Endometrium (tissue), 2 donors: ENCODE measurements at regions not wholly inside any gene's neighbourhood (a gene's known extent, or its start where the extent isn't known, plus 50 kb on each side); places are given as distances from the start of the nearest gene placed in this dataset.
"Not testable (repeated sequence)": the region's sequence is repeated elsewhere in the genome, so short reads cannot be mapped to it uniquely, and the experiment has no call there.

Experiments used
- FAIRE-seq: peaks from 2 replicates; lab custom pipeline; 2012; peaks lifted over from hg19 to GRCh38; lab: Jason Lieb, UNC
- donor health status: control.
- donor health status: control.

DNA sequence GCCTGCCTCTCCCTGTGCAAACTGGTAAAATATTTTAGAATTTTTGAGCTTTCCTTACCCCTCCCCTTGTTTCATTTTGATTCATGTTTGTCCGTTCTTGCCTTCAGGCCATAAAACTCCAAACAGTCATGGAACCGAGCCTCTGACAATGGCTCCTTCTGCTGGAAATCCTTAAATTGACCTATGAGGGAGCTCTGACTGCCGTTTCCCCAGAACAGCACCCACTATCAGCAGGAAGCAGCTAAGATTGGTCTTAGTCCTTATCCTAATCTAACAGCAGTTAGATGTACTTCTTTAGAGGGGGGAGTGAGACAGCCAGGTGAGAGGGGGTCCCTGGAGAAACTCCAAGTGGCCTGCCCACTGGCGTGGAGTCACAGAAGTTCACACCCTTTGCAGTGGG is 106.7 kb downstream of the FAM174A start:
- FAIRE-seq: no peak

DNA sequence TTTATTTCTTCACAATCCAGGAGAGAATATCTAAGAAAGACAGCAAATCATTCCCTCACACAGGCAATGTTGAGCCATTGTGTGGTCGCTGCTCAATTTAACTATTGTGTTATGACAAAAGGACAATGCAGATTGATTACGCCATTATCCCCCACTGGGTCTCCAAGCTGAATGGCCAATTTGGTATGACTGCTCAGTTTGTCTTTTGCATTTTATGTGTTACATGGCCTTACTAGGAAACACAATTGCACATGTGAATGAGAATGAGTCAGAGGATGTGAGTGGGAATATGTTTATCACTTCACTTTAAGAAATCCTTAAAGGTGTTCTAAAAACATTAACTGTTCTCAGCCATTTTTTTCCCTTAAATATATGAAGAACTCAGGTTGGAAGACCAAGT is 108.3 kb downstream of the FAM174A start:
- FAIRE-seq: no peak

DNA sequence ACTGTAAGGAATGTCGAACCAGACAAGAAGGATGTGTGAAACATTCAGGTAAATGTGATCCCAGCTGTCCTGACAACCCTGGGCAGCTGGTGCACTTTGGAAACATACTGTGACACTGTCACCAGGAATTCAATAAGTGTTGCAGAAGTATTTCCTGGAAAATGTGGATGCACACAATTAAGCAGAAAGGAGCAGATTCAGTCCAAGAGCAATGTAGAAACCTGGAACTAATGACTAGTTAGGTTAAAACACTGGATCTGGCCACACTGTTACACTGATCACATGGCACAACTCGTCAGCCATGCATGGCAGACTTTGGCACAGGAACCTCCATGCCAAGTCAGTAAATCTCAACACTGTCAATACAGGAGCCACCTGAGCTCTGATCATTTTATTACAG is 109.0 kb downstream of the FAM174A start:
- FAIRE-seq: no peak

DNA sequence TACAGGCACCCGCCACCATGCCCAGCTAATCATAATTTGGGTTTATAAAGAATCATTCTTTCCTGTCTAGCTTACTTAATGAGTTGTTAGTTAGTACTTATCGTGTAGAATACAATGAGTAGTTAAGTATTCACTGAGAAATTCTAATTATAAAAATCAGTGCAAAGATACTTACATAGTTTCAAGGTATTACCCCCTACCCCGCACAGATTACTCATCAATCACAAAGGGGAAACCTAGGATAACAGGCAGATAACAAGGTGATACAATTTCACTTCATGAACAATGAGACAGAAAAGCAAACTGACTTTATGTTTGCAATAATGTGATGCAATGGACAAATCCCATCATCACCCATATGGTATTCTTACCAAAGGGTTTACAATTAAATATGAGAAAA is 109.6 kb downstream of the FAM174A start:
- no peak for FAIRE-seq

- no peak for FAIRE-seq
Observed at GRCh38 chr5:100646011-100646410, 110.8 kb downstream of the FAM174A start.

- no peak for FAIRE-seq
Observed at GRCh38 chr5:100646691-100647090, 111.5 kb downstream of the FAM174A start.

- FAIRE-seq: no peak
Observed at GRCh38 chr5:100647461-100648230, 112.5 kb downstream of the FAM174A start.

- FAIRE-seq: no peak
Observed at GRCh38 chr5:100654895-100655294, 119.7 kb downstream of the FAM174A start.

DNA sequence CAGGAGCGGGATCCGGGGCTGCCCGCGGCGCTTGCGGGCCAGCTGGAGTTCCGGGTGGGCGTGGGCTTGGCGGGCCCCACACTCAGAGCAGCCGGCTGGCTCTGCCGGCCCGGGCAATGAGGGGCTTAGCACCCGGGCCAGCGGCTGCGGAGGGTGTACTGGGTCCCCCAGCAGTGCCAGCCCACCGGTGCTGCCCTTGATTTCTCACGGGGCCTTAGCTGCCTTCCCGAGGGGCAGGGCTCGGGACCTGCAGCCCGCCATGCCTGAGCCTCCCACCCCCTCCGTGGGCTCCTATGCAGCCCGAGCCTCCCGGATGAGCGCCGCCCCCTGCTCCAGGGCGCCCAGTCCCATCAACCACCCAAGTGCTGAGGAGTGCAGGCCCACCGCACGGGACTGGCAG is 121.6 kb downstream of the FAM174A start:
- not testable (repeated sequence) for FAIRE-seq

- no peak for FAIRE-seq
Observed at GRCh38 chr5:100659080-100659795, 124.1 kb downstream of the FAM174A start.

DNA sequence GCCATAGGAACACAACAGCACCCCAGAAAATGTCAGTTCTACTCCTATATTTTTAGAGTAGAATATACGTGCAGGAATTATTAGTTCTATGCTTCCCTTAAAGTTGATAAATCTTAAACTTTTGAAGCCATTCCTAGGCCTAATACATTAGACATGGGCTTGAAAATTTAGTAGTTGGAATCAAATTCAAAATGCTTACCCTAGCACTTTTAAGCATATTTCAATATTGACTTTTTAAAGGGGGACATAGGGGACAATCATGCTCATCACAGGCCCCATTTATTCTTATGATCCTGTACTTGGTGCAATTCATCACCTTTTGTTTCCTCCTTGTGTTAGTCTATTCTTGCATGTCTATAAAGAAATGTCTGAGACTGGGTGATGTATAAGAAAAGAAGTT is 129.0 kb downstream of the FAM174A start:
- no peak for FAIRE-seq

DNA sequence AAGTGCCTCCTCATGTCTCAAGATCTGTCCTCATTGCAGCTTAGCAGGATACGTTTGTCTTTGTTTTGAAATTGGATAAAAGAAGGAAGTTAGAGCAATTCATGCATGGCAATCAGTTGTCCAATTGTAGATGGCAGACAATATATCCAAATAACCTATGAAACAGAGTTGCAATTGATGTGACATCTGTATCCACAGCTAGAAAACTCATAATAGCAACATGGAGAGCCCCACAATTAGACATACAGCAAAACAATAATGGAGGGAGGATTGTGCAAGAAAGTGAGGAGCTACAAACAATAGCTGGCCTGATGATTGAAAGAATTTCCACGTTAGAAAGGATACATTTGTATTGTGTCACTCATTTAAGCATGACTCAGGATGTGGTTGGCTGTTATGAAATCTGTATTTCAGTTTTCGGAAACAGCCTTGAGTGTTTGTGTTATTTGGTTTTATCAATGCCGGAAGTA is 132.0 kb downstream of the FAM174A start:
- no peak for FAIRE-seq

GRCh38 chr5:100668511-100668910 is 133.3 kb downstream of the FAM174A start:
- no peak for FAIRE-seq

DNA sequence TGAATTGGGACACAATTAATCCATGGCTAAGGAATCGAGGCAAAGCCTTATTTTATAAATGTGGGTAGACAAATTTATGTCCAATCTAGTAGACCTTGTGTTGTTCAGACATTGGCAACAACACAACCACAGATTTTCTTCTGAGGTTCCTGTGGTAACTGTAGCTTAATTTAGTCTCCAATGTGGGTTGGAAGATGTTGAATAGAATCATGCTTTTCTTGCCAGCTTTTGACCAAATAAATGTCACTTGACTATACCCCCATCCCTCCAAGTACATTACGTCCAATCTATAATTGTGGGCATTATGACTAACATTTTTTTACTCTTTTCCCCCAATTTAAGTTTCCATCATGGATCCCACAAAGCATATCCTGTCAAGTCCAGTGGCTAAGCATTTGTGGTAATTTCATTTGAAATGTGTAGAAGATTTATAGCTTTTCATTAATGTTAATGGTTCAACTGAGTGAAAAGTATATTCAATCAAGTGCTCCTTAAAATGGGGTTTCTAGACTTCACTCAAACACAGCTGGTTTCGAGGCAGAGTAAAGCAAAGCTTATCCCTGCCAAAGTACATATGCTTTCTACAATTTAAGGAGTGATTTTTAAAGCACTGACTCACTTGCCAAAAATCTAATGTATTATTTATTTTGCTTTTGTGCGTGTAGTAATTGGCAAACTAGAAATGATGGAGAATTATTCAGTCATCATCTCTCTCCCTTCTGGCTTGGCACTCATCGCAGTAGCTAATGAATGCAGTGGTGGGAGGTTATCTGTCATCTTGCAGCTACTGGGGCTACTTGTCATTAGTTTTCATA is 141.8 kb downstream of the FAM174A start:
- FAIRE-seq: no peak

DNA sequence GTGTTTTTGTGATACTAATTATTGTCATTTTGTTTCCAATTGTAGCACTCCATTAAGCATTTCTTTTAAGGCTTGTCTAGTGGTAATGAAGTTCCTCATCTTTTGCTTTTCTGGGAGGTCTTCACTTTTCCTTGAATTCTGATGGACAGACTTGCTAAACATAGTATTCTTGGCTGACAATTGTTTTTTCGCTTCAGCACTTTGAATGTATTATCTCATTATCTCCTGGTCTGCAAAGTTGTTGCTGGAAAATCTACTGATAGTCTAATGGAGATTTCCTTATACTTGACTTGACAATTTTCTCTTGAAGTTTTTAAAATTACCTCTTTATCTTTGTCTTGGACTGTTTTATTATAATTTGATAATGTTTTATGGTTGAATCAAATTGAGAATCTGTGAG is 147.5 kb downstream of the FAM174A start:
- no peak for FAIRE-seq

- no peak for FAIRE-seq
Observed at GRCh38 chr5:100683881-100684280, 148.7 kb downstream of the FAM174A start.

DNA sequence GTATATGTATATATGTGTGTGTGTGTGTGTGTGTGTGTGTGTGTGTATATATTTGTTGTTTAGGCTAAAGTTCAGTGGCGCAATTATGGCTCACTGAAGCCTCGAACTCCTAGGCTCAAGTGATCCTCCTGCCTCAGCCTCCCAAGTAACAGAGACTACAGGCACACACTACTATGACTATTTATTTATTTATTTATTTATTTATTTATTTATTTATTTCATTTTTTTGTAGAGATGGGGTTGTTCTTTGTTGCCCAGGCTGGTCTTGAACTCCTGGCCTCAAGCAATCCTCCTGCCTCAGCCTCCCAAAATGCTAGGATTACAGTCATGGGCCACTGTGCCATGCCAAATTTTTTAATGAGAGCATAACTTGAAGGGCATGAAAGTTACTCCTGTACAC is 149.9 kb downstream of the FAM174A start:
- FAIRE-seq: not testable (repeated sequence)

DNA sequence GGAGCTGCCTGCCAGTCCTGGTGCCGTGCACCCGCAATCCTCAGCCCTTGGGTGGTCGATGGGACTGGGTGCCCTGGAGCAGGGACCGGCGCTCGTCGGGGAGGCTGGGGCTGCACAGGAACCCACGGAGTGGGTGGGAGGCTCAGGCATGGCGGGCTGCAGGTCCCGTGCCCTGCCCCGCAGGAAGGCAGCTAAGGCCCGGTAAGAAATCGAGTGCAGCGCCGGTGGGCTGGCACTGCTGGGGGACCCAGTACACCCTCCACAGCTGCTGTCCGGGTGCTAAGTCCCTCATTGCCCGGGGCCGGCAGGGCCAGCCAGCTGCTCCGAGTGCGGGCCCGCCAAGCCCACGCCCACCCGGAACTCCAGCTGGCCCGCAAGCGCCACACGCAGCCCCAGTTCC is 153.7 kb downstream of the FAM174A start:
- not testable (repeated sequence) for FAIRE-seq

DNA sequence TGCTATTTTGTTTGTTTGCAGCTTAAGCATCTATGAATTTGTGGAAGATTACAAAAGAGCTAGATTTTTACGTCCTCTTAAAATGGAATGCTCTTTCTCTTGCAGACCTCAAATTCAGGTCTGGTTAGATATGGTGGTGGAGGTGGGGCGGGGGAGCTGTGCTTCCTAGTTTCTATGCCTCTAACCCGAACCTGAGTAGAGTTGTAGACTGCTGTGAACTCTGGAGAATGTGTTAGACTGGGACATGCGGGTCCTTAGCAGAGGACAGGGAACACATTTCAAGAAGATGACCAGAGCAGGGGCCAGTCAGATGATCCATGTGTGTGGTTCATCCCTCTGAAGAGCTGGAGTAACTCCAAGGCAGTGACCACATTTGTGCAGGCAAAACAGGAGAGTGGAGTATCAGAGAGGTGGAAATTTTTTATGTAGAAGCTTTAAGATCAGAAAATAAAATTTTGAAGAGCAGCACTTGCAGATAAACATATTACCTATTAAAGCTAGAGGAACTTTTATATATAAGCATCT is 154.9 kb downstream of the FAM174A start:
- no peak for FAIRE-seq

DNA sequence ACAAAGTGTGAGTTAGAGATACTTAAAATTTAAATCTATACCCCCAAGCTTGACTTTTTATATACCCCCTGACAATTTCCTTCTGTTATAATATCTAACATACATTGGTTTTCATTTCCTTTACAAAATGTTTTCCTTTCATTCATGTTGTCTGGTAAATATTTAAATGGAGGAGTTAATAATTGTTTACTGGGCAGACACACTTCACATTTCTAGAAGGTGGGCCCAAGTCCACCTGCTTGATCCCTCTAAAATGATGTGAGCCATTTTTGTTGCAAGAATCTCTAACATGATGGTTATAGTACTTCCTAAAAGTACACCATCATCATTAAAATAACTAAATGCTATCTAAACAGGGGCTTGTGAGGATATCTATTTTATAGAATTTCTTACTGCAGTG is 155.9 kb downstream of the FAM174A start:
- no peak for FAIRE-seq

DNA sequence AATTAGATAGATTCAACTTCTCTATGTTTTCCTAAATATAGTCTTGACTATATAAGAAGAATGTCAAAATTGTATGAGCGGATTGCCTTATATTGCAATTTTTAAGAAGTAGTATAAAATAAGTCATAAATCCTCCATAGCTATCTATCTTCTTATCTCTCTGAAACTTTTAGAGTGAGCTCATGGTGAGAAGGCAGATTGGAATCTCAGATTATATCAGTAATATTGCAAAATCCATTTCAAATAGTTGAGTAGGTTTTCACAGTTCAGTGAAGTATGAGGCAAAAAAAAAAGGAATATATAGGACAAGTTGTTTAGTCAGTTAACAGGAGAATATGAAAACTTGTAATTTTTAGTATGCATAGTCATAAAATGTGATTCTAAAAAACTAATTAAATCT is 156.4 kb downstream of the FAM174A start:
- no peak for FAIRE-seq

GRCh38 chr5:100693481-100693880 is 158.3 kb downstream of the FAM174A start:
- FAIRE-seq: no peak

- no peak for FAIRE-seq
Observed at GRCh38 chr5:100694100-100694499, 158.9 kb downstream of the FAM174A start.
